ENCODE measurements at regions not wholly inside any gene's neighbourhood (a gene's known extent, or its start where the extent isn't known, plus 50 kb on each side); places are given as distances from the start of the nearest gene placed in this dataset.

DNA sequence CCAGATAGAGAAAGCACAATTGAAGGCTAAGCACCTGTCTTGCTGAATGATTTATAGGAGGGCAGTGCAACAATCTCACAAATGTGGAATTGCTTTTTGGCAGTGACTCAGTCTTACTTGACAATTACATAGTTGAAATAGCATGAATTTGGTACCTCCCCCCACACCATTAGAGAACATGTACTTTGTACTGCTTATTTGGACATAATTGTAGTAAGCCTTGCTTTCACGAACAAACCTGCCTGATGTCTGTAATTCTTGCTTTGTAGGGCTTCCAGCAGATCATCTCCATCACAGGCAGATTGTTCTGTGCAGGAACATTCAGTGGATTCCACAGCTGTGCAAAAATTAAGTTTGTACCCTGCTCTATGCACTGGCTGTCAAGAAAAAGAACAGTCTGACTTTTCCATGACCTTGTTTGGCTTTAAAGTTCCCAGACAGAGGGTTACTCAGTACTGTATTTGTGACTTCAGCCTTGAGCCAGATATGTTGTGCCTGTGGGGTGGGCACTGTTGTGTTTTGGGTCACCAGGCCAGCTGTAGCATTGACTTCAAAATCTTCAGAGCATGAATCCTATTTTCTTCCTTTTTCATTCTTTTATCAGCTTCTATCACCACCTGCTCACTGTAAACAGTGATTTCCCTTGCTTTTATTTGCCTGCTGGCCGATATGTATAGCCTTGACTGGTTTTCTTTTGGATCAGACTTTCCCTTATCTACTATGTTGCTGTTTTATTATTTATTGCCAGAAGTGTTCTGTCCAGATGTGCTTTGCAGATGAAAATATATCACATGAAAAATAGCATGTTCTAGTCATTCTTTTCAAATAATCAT lies 941.0 kb upstream of the CHORDC1 start:
- Histone ChIP-seq H3K4me1 (ENCODE audit: control insufficient read depth in 1 of 2, insufficient read depth in 2 of 2, low read length in 2 of 2) (no peaks in the 10 kb centered on the region), H3K4me2 (replicated peaks; ENCODE audit: extremely low read depth, low read length, poor library complexity, severe bottlenecking) (no peak overlapping the region), H3K36me3 (replicated peaks in 1 of 2; ENCODE audit: control insufficient read depth in 1 of 2, insufficient read depth in 2 of 2, low read length in 2 of 2) (no peaks in the 10 kb centered on the region), H3K27me3 (ENCODE audit: control insufficient read depth in 2 of 2, insufficient read depth in 2 of 2, low read length in 2 of 2) (no peaks in the 10 kb centered on the region), H3K4me3 (replicated peaks in 1 of 3; ENCODE audit: low read depth in 2 of 3, low read length in 3 of 3) (no peak overlapping the region), H3K27ac (ENCODE audit: low read depth in 1 of 2, low read length in 2 of 2) (no peak overlapping the region), H3K79me2 (ENCODE audit: insufficient read depth, low read length) (no peaks in the 10 kb centered on the region), H2AFZ (ENCODE audit: insufficient read depth, low read depth, low read length, poor library complexity, severe bottlenecking) (no peak overlapping the region), H4K20me1 (ENCODE audit: insufficient read depth, low read length) (no peaks in the 10 kb centered on the region), H3K9me3 (replicated peaks in 1 of 2; ENCODE audit: control insufficient read depth in 1 of 2, insufficient read depth in 1 of 2, low read length in 2 of 2) (no peaks in the 10 kb centered on the region), H3K9ac (ENCODE audit: insufficient read depth, low read length, poor library complexity, severe bottlenecking) (no peak overlapping the region)
- Mint-ChIP-seq H3K36me3 (no peaks in the 10 kb centered on the region), H3K27me3 (ENCODE audit: low read depth in 3 of 3) (no peaks in the 10 kb centered on the region), H3K27ac (no peak overlapping the region), H3K4me1 (no peaks in the 10 kb centered on the region), H3K9me3 (peaks cover 0 to 2% (median 0%) of the 10 kb centered on the region in 7 donors), H3K4me3 (no peak overlapping the region)
- intact Hi-C loops (cut with micrococcal nuclease): no loop called here
- DNase-seq: no peak
- TF ChIP-seq CTCF (IDR thresholded peaks at IDR 0.05): no peak
- 58% methylated on average over 1 of the region's 2 CpGs for WGBS (ENCODE audit: insufficient coverage)

- Histone ChIP-seq H3K4me3 (replicated peaks in 1 of 3; ENCODE audit: low read depth in 2 of 3, low read length in 3 of 3) (no peak overlapping the region), H3K4me2 (replicated peaks; ENCODE audit: extremely low read depth, low read length, poor library complexity, severe bottlenecking) (no peak overlapping the region), H3K9ac (ENCODE audit: insufficient read depth, low read length, poor library complexity, severe bottlenecking) (no peak overlapping the region), H3K4me1 (ENCODE audit: control insufficient read depth in 1 of 2, insufficient read depth in 2 of 2, low read length in 2 of 2) (no peaks in the 10 kb centered on the region), H3K9me3 (replicated peaks in 1 of 2; ENCODE audit: control insufficient read depth in 1 of 2, insufficient read depth in 1 of 2, low read length in 2 of 2) (no peaks in the 10 kb centered on the region), H3K36me3 (replicated peaks in 1 of 2; ENCODE audit: control insufficient read depth in 1 of 2, insufficient read depth in 2 of 2, low read length in 2 of 2) (no peaks in the 10 kb centered on the region), H3K79me2 (ENCODE audit: insufficient read depth, low read length) (no peaks in the 10 kb centered on the region), H3K27ac (ENCODE audit: low read depth in 1 of 2, low read length in 2 of 2) (no peak overlapping the region), H4K20me1 (ENCODE audit: insufficient read depth, low read length) (no peaks in the 10 kb centered on the region), H2AFZ (ENCODE audit: insufficient read depth, low read depth, low read length, poor library complexity, severe bottlenecking) (no peak overlapping the region), H3K27me3 (ENCODE audit: control insufficient read depth in 2 of 2, insufficient read depth in 2 of 2, low read length in 2 of 2) (no peaks in the 10 kb centered on the region)
- no peaks in the 10 kb centered on the region for H3K27me3 Mint-ChIP-seq (ENCODE audit: low read depth in 3 of 3)
- no peak overlapping the region for H3K27ac Mint-ChIP-seq
- no CpG with 5 or more reads among the region's 1 CpG for WGBS (ENCODE audit: insufficient coverage)
- TF ChIP-seq CTCF (IDR thresholded peaks at IDR 0.05): no peak
- H3K36me3 Mint-ChIP-seq: no peaks in the 10 kb centered on the region
- intact Hi-C loops (cut with micrococcal nuclease): no loop called here
- peaks cover 0 to 2% (median 0%) of the 10 kb centered on the region in 7 donors for H3K9me3 Mint-ChIP-seq
- H3K4me3 Mint-ChIP-seq: no peak overlapping the region
- DNase-seq: no peak
- H3K4me1 Mint-ChIP-seq: no peaks in the 10 kb centered on the region
Measured at GRCh38 chr11:91160661-91161060, 937.8 kb upstream of the CHORDC1 start.

All from CD14-positive monocyte (primary cell).